SK-N-SH (cell line): ENCODE measurements at regions not wholly inside any gene's neighbourhood (a gene's known extent, or its start where the extent isn't known, plus 50 kb on each side); places are given as distances from the start of the nearest gene placed in this dataset.

Source experiments
- EP300 ChIP-seq, 2 experiments: IDR thresholded peaks; 2 replicates each; pipeline versions ENCODE4 v1.4.0 to v1.6.1; 2012; ENCODE audit warnings: borderline replicate concordance in 1 of 2, low read depth in 1 of 2, low read length in 1 of 2
- EZH2phosphoT487 ChIP-seq: fragments of 200-600 bp; sonication (generic); IDR thresholded peaks from 2 replicates; pipeline ENCODE4 v1.6.1; 2017; ENCODE audit warnings: low read depth, mixed run types, mild to moderate bottlenecking, antibody characterized with exemption, moderate library complexity, borderline replicate concordance
- JUND ChIP-seq: IDR thresholded peaks from 2 replicates; pipeline ENCODE4 v1.4.0; 2012
- POLR2AphosphoS5 ChIP-seq: IDR thresholded peaks from 2 replicates; pipeline ENCODE4 v1.6.1; 2012; ENCODE audit warnings: low read depth, low read length
- RAD21 ChIP-seq: IDR thresholded peaks from 2 replicates; pipeline ENCODE4 v1.6.1; 2012; ENCODE audit warnings: mild to moderate bottlenecking, low read length
- TAF1 ChIP-seq: IDR thresholded peaks from 2 replicates; pipeline ENCODE4 v1.6.1; 2012; ENCODE audit warnings: low read depth, mild to moderate bottlenecking, low read length, moderate library complexity, borderline replicate concordance
- TF ChIP-seq, protein P1 (sequence below): fragments of 200-600 bp; sonication (generic); IDR thresholded peaks from 2 replicates; pipeline ENCODE4 v1.6.1; 2017; ENCODE audit warnings: antibody characterized with exemption, mild to moderate bottlenecking, moderate library complexity
- TF ChIP-seq, protein P2 (sequence below): IDR thresholded peaks from 2 replicates; pipeline ENCODE4 v1.4.0; 2012; ENCODE audit warnings: low read depth, borderline replicate concordance
- TF ChIP-seq, protein P3 (sequence below): IDR thresholded peaks from 2 replicates; pipeline ENCODE4 v1.4.0; 2012; ENCODE audit warnings: low read depth
- TF ChIP-seq, protein P4 (sequence below): IDR thresholded peaks from 2 replicates; pipeline ENCODE4 v1.6.1; 2012; ENCODE audit warnings: mild to moderate bottlenecking, low read depth, low read length, moderate library complexity
- TF ChIP-seq, protein P5 (sequence below): IDR thresholded peaks from 2 replicates; pipeline ENCODE4 v1.4.0; 2012; ENCODE audit warnings: low read depth, borderline replicate concordance

DNA sequence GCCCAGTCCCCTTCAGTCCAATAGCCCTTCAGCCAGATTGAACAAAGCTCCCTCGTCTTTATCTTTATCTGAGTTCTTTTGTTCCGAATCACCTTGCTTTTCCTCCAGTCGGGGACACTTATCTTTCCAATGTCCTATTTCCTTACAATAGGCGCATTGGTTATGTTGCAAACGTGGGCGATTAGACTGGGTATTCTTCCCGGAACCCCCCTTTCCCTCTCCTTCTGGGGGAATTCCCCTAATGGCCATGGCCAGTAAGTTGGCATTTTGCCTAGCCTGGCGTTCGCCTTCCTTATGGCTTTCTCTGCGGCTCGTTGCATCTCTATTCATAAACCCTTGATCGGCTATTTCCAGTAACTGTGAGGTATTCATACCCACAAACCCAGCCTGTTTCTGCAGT lies 82.2 kb upstream of the VEPH1 start:
- TF ChIP-seq, protein P1, sequence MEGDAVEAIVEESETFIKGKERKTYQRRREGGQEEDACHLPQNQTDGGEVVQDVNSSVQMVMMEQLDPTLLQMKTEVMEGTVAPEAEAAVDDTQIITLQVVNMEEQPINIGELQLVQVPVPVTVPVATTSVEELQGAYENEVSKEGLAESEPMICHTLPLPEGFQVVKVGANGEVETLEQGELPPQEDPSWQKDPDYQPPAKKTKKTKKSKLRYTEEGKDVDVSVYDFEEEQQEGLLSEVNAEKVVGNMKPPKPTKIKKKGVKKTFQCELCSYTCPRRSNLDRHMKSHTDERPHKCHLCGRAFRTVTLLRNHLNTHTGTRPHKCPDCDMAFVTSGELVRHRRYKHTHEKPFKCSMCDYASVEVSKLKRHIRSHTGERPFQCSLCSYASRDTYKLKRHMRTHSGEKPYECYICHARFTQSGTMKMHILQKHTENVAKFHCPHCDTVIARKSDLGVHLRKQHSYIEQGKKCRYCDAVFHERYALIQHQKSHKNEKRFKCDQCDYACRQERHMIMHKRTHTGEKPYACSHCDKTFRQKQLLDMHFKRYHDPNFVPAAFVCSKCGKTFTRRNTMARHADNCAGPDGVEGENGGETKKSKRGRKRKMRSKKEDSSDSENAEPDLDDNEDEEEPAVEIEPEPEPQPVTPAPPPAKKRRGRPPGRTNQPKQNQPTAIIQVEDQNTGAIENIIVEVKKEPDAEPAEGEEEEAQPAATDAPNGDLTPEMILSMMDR, result no peak
- TF ChIP-seq, protein P2, sequence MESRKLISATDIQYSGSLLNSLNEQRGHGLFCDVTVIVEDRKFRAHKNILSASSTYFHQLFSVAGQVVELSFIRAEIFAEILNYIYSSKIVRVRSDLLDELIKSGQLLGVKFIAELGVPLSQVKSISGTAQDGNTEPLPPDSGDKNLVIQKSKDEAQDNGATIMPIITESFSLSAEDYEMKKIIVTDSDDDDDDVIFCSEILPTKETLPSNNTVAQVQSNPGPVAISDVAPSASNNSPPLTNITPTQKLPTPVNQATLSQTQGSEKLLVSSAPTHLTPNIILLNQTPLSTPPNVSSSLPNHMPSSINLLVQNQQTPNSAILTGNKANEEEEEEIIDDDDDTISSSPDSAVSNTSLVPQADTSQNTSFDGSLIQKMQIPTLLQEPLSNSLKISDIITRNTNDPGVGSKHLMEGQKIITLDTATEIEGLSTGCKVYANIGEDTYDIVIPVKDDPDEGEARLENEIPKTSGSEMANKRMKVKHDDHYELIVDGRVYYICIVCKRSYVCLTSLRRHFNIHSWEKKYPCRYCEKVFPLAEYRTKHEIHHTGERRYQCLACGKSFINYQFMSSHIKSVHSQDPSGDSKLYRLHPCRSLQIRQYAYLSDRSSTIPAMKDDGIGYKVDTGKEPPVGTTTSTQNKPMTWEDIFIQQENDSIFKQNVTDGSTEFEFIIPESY, result no peak
- no peak for TF ChIP-seq JUND
- TF ChIP-seq RAD21, result no peak
- no peak for TF ChIP-seq EZH2phosphoT487
- TF ChIP-seq TAF1, result no peak
- TF ChIP-seq, protein P3, sequence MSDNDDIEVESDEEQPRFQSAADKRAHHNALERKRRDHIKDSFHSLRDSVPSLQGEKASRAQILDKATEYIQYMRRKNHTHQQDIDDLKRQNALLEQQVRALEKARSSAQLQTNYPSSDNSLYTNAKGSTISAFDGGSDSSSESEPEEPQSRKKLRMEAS, result no peak
- TF ChIP-seq, protein P4, sequence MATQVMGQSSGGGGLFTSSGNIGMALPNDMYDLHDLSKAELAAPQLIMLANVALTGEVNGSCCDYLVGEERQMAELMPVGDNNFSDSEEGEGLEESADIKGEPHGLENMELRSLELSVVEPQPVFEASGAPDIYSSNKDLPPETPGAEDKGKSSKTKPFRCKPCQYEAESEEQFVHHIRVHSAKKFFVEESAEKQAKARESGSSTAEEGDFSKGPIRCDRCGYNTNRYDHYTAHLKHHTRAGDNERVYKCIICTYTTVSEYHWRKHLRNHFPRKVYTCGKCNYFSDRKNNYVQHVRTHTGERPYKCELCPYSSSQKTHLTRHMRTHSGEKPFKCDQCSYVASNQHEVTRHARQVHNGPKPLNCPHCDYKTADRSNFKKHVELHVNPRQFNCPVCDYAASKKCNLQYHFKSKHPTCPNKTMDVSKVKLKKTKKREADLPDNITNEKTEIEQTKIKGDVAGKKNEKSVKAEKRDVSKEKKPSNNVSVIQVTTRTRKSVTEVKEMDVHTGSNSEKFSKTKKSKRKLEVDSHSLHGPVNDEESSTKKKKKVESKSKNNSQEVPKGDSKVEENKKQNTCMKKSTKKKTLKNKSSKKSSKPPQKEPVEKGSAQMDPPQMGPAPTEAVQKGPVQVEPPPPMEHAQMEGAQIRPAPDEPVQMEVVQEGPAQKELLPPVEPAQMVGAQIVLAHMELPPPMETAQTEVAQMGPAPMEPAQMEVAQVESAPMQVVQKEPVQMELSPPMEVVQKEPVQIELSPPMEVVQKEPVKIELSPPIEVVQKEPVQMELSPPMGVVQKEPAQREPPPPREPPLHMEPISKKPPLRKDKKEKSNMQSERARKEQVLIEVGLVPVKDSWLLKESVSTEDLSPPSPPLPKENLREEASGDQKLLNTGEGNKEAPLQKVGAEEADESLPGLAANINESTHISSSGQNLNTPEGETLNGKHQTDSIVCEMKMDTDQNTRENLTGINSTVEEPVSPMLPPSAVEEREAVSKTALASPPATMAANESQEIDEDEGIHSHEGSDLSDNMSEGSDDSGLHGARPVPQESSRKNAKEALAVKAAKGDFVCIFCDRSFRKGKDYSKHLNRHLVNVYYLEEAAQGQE, result no peak
- TF ChIP-seq, protein P5, sequence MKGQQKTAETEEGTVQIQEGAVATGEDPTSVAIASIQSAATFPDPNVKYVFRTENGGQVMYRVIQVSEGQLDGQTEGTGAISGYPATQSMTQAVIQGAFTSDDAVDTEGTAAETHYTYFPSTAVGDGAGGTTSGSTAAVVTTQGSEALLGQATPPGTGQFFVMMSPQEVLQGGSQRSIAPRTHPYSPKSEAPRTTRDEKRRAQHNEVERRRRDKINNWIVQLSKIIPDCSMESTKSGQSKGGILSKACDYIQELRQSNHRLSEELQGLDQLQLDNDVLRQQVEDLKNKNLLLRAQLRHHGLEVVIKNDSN, result no peak
- no peak for TF ChIP-seq POLR2AphosphoS5
- no peak for TF ChIP-seq EP300 (IDR thresholded peaks at IDR 0.05; ENCODE audit: borderline replicate concordance in 1 of 2, low read depth in 1 of 2, low read length in 1 of 2)
